ENCODE measurements at regions not wholly inside any gene's neighbourhood (a gene's known extent, or its start where the extent isn't known, plus 50 kb on each side); places are given as distances from the start of the nearest gene placed in this dataset.

DNA sequence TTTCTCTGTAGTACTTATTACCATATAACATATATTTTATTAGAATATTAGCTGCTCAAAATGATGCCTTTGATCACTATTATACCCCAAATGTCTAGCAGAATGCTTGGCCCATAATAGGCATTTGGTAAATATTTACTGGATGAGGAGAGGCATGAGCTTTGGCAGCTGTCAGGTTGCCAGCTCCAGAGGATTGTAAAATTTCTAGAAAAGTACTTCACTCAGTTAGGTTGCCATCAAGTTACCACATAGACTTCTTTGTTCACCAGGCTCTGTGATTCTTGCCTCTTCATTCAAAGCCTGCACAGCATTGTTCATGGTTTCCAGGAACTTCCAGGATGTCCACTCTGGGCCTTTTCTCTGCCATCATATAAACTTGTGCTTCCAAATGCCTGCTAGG is 582.8 kb downstream of the PDCD6IP start:
- no peak for TF ChIP-seq ETS1 (IDR thresholded peaks at IDR 0.05)
- no peak for TF ChIP-seq STAT1 (IDR thresholded peaks at IDR 0.05; ENCODE audit: unreplicated experiment)
- TF ChIP-seq, protein P1, sequence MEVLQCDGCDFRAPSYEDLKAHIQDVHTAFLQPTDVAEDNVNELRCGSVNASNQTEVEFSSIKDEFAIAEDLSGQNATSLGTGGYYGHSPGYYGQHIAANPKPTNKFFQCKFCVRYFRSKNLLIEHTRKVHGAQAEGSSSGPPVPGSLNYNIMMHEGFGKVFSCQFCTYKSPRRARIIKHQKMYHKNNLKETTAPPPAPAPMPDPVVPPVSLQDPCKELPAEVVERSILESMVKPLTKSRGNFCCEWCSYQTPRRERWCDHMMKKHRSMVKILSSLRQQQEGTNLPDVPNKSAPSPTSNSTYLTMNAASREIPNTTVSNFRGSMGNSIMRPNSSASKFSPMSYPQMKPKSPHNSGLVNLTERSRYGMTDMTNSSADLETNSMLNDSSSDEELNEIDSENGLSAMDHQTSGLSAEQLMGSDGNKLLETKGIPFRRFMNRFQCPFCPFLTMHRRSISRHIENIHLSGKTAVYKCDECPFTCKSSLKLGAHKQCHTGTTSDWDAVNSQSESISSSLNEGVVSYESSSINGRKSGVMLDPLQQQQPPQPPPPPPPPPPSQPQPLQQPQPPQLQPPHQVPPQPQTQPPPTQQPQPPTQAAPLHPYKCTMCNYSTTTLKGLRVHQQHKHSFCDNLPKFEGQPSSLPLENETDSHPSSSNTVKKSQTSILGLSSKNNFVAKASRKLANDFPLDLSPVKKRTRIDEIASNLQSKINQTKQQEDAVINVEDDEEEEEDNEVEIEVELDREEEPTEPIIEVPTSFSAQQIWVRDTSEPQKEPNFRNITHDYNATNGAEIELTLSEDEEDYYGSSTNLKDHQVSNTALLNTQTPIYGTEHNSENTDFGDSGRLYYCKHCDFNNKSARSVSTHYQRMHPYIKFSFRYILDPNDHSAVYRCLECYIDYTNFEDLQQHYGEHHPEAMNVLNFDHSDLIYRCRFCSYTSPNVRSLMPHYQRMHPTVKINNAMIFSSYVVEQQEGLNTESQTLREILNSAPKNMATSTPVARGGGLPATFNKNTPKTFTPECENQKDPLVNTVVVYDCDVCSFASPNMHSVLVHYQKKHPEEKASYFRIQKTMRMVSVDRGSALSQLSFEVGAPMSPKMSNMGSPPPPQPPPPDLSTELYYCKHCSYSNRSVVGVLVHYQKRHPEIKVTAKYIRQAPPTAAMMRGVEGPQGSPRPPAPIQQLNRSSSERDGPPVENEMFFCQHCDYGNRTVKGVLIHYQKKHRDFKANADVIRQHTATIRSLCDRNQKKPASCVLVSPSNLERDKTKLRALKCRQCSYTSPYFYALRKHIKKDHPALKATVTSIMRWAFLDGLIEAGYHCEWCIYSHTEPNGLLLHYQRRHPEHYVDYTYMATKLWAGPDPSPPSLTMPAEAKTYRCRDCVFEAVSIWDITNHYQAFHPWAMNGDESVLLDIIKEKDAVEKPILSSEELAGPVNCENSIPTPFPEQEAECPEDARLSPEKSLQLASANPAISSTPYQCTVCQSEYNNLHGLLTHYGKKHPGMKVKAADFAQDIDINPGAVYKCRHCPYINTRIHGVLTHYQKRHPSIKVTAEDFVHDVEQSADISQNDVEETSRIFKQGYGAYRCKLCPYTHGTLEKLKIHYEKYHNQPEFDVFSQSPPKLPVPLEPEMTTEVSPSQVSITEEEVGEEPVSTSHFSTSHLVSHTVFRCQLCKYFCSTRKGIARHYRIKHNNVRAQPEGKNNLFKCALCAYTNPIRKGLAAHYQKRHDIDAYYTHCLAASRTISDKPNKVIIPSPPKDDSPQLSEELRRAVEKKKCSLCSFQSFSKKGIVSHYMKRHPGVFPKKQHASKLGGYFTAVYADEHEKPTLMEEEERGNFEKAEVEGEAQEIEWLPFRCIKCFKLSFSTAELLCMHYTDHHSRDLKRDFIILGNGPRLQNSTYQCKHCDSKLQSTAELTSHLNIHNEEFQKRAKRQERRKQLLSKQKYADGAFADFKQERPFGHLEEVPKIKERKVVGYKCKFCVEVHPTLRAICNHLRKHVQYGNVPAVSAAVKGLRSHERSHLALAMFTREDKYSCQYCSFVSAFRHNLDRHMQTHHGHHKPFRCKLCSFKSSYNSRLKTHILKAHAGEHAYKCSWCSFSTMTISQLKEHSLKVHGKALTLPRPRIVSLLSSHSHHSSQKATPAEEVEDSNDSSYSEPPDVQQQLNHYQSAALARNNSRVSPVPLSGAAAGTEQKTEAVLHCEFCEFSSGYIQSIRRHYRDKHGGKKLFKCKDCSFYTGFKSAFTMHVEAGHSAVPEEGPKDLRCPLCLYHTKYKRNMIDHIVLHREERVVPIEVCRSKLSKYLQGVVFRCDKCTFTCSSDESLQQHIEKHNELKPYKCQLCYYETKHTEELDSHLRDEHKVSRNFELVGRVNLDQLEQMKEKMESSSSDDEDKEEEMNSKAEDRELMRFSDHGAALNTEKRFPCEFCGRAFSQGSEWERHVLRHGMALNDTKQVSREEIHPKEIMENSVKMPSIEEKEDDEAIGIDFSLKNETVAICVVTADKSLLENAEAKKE (CRISPR knock-in tag; IDR thresholded peaks at IDR 0.05): no peak
- no peak for TF ChIP-seq POLR2AphosphoS5 (IDR thresholded peaks at IDR 0.05; ENCODE audit: low read depth)
- no peak for TF ChIP-seq CREB1 (CRISPR knock-in tag; IDR thresholded peaks at IDR 0.05; ENCODE audit: low read depth)
- no peak for TF ChIP-seq JUNB (IDR thresholded peaks at IDR 0.05; ENCODE audit: unreplicated experiment)
- TF ChIP-seq REST (IDR thresholded peaks at IDR 0.05; ENCODE audit: unreplicated experiment): no peak
- no peak for TF ChIP-seq EZH2 (IDR thresholded peaks at IDR 0.05; ENCODE audit: low read depth, unreplicated experiment)
- TF ChIP-seq EZH2phosphoT487 (IDR thresholded peaks at IDR 0.05; ENCODE audit: unreplicated experiment): no peak
- H2AFZ ChIP-seq: no peak overlapping the region
- H4K20me1 ChIP-seq (replicated peaks; ENCODE audit: insufficient read depth): no peaks in the 10 kb centered on the region
- H3K27ac ChIP-seq (ENCODE audit: low read depth): no peak overlapping the region
- H3K4me2 ChIP-seq: no peak overlapping the region
- ATAC-seq (no peak), DNase-seq (ENCODE audit: low spot score) (no peak)
- no peaks in the 10 kb centered on the region for H3K4me1 Mint-ChIP-seq
- no peak overlapping the region for H3K27ac Mint-ChIP-seq
- no peaks in the 10 kb centered on the region for H3F3A ChIP-seq (replicated peaks; ENCODE audit: low read depth)
- no peaks in the 10 kb centered on the region for H3K36me3 ChIP-seq (ENCODE audit: insufficient read depth)
- H3K9me2 ChIP-seq (ENCODE audit: insufficient read depth): no peaks in the 10 kb centered on the region
- no peaks in the 10 kb centered on the region for H3K9me3 Mint-ChIP-seq
- H3K79me2 ChIP-seq (replicated peaks; ENCODE audit: insufficient read depth): no peaks in the 10 kb centered on the region
- no peak overlapping the region for H3K4me3 Mint-ChIP-seq
- no peak overlapping the region for H3K4me3 ChIP-seq
- H3K27me3 Mint-ChIP-seq (ENCODE audit: insufficient read depth, low read depth, poor library complexity): no peaks in the 10 kb centered on the region
- H3K27me3 ChIP-seq (ENCODE audit: insufficient read depth): no peaks in the 10 kb centered on the region
- no peaks in the 10 kb centered on the region for H3K4me1 ChIP-seq (ENCODE audit: insufficient read depth)
- no peaks in the 10 kb centered on the region for H3K36me3 Mint-ChIP-seq (ENCODE audit: low read depth)

Data from GM23338 (cell line).